Gastrocnemius medialis (tissue), 4 donors: ENCODE measurements at regions not wholly inside any gene's neighbourhood (a gene's known extent, or its start where the extent isn't known, plus 50 kb on each side); places are given as distances from the start of the nearest gene placed in this dataset.

Source experiments
- ATAC-seq, 2 donors: fragments of 150-250 bp; one replicate each; pipeline ENCODE4 v1.9.1; 2016
- DNase-seq, 2 donors: peaks; one replicate each; pipeline ENCODE4 v3.0.0-alpha.2; 2019
- H3K27ac ChIP-seq, 4 donors: fragments of 200-600 bp; sonication (generic); 1 replicate in 1 of 4; 2 replicates in 3 of 4; pipeline ENCODE4 v1.5.1; 2016 to 2018; ENCODE audit warnings: mild to moderate bottlenecking in 2 of 4, moderate library complexity in 1 of 4
- H3K27me3 ChIP-seq, 3 donors: fragments of 200-600 bp; sonication (generic) in 2 of 3; 1 replicate in 1 of 3; 2 replicates in 2 of 3; pipeline versions ENCODE4 v1.5.1 to v1.6.0; 2016 to 2019; ENCODE audit warnings: mild to moderate bottlenecking in 1 of 3, moderate library complexity in 1 of 3
- H3K36me3 ChIP-seq, 2 donors: fragments of 200-600 bp; sonication (generic) in 1 of 2; one replicate each; pipeline ENCODE4 v1.5.1; 2017 to 2018
- H3K4me1 ChIP-seq, 2 donors: fragments of 200-600 bp; sonication (generic) in 1 of 2; one replicate each; pipeline ENCODE4 v1.5.1; 2016 to 2017; ENCODE audit warnings: mild to moderate bottlenecking in 2 of 2
- H3K4me3 ChIP-seq, 4 donors: fragments of 200-600 bp; sonication (generic) in 3 of 4; 1 replicate in 1 of 4; 2 replicates in 3 of 4; pipeline ENCODE4 v1.5.1; 2016 to 2019; ENCODE audit warnings: mild to moderate bottlenecking in 2 of 4
- H3K9me3 ChIP-seq, 3 donors: fragments of 200-600 bp; sonication (generic) in 2 of 3; 1 replicate in 1 of 3; 2 replicates in 2 of 3; pipeline ENCODE4 v1.5.1; 2016 to 2019
- POLR2A ChIP-seq, 2 donors: fragments of 450-650 bp; IDR thresholded peaks; one replicate each; pipeline ENCODE4 v1.6.1; 2017; ENCODE audit warnings: antibody characterized with exemption in 2 of 2, mild to moderate bottlenecking in 2 of 2, moderate library complexity in 2 of 2
- in situ Hi-C, 4 donors: fragments of 200-750 bp; cut with MboI; loops; one replicate each; pipeline versions ENCODE4 v1.15.0 to v1.8.0; 2017; ENCODE audit warnings: low sequenced_read_pairs in 4 of 4
- intact Hi-C: fragments of 100-400 bp; cut with DNase I; formaldehyde crosslinking; loops from one replicate; pipeline ENCODE4 v1.15.1; 2023; ENCODE audit warnings: low total_unique reads
- TF ChIP-seq, protein P1 (sequence below), 5 experiments: fragments of 450-650 bp in 3 of 5; fragments of 200-600 bp in 2 of 5; sonication (generic) in 2 of 5; IDR thresholded peaks in 4 of 5; conservative IDR thresholded peaks in 1 of 5; 1 replicate in 4 of 5; 2 replicates in 1 of 5; pipeline ENCODE4 v1.5.1; 2016 to 2019; ENCODE audit warnings: antibody characterized with exemption in 5 of 5, mild to moderate bottlenecking in 3 of 5, moderate library complexity in 3 of 5

- no peak for TF ChIP-seq POLR2A (IDR thresholded peaks at IDR 0.05)
- TF ChIP-seq, protein P1, sequence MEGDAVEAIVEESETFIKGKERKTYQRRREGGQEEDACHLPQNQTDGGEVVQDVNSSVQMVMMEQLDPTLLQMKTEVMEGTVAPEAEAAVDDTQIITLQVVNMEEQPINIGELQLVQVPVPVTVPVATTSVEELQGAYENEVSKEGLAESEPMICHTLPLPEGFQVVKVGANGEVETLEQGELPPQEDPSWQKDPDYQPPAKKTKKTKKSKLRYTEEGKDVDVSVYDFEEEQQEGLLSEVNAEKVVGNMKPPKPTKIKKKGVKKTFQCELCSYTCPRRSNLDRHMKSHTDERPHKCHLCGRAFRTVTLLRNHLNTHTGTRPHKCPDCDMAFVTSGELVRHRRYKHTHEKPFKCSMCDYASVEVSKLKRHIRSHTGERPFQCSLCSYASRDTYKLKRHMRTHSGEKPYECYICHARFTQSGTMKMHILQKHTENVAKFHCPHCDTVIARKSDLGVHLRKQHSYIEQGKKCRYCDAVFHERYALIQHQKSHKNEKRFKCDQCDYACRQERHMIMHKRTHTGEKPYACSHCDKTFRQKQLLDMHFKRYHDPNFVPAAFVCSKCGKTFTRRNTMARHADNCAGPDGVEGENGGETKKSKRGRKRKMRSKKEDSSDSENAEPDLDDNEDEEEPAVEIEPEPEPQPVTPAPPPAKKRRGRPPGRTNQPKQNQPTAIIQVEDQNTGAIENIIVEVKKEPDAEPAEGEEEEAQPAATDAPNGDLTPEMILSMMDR (IDR thresholded peaks at IDR 0.05 in 4 of 5, conservative IDR thresholded peaks at IDR 0.05 in 1 of 5) = no peak
- in situ Hi-C loops = no loop called here
Observed at GRCh38 chr14:96693987-96694386, 103.2 kb upstream of the VRK1 start.

GRCh38 chr14:96698960-96699539 is 98.1 kb upstream of the VRK1 start:
- TF ChIP-seq, protein P1 (IDR thresholded peaks at IDR 0.05 in 4 of 5, conservative IDR thresholded peaks at IDR 0.05 in 1 of 5) = no peak
- no peak for TF ChIP-seq POLR2A (IDR thresholded peaks at IDR 0.05)
- no peak overlapping the region for H3K4me3 ChIP-seq
- no peak for ATAC-seq
- DNase-seq = no peak
- H3K27me3 ChIP-seq = no peaks in the 10 kb centered on the region
- no peak overlapping the region for H3K27ac ChIP-seq
- intact Hi-C loops (no loop called here), in situ Hi-C loops (no loop called here)
- no peaks in the 10 kb centered on the region for H3K36me3 ChIP-seq
- H3K4me1 ChIP-seq = no peaks in the 10 kb centered on the region
- no peaks in the 10 kb centered on the region for H3K9me3 ChIP-seq

More at GRCh38 chr14:96693987-96694386, 103.2 kb upstream of the VRK1 start:
- H3K4me1 ChIP-seq = no peaks in the 10 kb centered on the region
- no peaks in the 10 kb centered on the region for H3K27me3 ChIP-seq
- H3K9me3 ChIP-seq = no peaks in the 10 kb centered on the region
- H3K36me3 ChIP-seq = no peaks in the 10 kb centered on the region
- DNase-seq (no peak), ATAC-seq (no peak)
- H3K27ac ChIP-seq = no peak overlapping the region
- intact Hi-C loops = no loop called here
- H3K4me3 ChIP-seq = no peak overlapping the region

DNA sequence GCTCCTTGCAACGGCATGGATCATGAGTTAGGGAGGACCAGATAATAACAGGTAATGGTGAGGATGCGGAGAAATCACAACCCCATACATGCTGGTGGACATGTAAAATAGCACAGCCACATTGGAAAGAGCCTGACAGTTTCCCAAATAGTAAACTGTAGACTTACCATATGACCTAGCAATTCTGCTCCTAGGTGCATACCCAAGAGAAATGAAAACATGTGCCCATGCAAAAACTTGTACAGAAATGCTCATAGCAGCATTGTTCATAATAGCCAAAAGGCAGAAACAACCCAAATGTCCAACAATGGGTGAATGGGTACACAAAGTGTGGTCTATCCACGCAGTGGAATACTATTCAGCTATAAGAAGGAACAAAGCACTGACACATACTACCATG is 97.5 kb upstream of the VRK1 start:
- in situ Hi-C loops (no loop called here), intact Hi-C loops (no loop called here)
- H3K27ac ChIP-seq = no peak overlapping the region
- no peak overlapping the region for H3K4me3 ChIP-seq
- no peaks in the 10 kb centered on the region for H3K4me1 ChIP-seq
- H3K27me3 ChIP-seq = no peaks in the 10 kb centered on the region
- no peaks in the 10 kb centered on the region for H3K36me3 ChIP-seq
- TF ChIP-seq POLR2A (IDR thresholded peaks at IDR 0.05) = no peak
- TF ChIP-seq, protein P1 (IDR thresholded peaks at IDR 0.05 in 4 of 5, conservative IDR thresholded peaks at IDR 0.05 in 1 of 5) = no peak
- no peaks in the 10 kb centered on the region for H3K9me3 ChIP-seq
- ATAC-seq (no peak), DNase-seq (no peak)

DNA sequence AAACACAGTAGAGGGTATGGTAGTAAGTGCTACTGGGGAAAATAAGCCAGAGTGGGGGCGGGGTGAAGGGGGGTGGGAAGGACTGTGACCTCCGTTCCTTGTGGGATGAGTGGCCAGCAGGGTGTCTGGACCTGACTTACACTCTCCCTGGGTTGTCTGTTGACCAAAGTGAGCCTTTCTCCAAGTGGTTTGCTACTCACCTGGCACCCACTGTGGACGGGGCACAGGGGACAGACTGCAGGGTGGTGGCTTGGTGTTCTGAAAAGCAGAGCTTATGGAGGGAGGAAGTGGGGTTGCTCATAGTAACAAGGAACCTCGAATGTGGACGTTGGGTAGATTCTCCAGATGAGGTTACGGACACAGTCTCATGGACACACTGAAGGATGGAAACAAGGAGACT is 94.4 kb upstream of the VRK1 start:
- H3K4me3 ChIP-seq = no peak overlapping the region
- in situ Hi-C loops = no loop called here
- DNase-seq (no peak), ATAC-seq (no peak)
- no peaks in the 10 kb centered on the region for H3K36me3 ChIP-seq
- H3K4me1 ChIP-seq = no peaks in the 10 kb centered on the region
- intact Hi-C loops = no loop called here
- no peak overlapping the region for H3K27ac ChIP-seq
- no peaks in the 10 kb centered on the region for H3K9me3 ChIP-seq
- H3K27me3 ChIP-seq = peaks cover 0 to 3% (median 0%) of the 10 kb centered on the region in 3 donors
- no peak for TF ChIP-seq POLR2A (IDR thresholded peaks at IDR 0.05)
- TF ChIP-seq, protein P1 (IDR thresholded peaks at IDR 0.05 in 4 of 5, conservative IDR thresholded peaks at IDR 0.05 in 1 of 5) = no peak
